MM.1S (cell line): ENCODE measurements at regions not wholly inside any gene's neighbourhood (a gene's known extent, or its start where the extent isn't known, plus 50 kb on each side); places are given as distances from the start of the nearest gene placed in this dataset.

Source experiments
- EZH2 ChIP-seq: fragments of 300-600 bp; sonication (generic); optimal IDR thresholded peaks from 2 replicates; pipeline ENCODE3; 2017; ENCODE audit warnings: low read depth, mild to moderate bottlenecking, antibody characterized with exemption, low read length, mixed read lengths
- EZH2phosphoT487 ChIP-seq: fragments of 300-600 bp; sonication (generic); IDR thresholded peaks from 2 replicates; pipeline ENCODE4 v1.6.1; 2018; ENCODE audit warnings: antibody characterized with exemption, low read length
- TF ChIP-seq, protein P1 (sequence below): fragments of 300-600 bp; sonication (generic); IDR thresholded peaks from 2 replicates; pipeline ENCODE4 v1.5.1; 2016; ENCODE audit warnings: antibody characterized with exemption, low read length, mixed read lengths

DNA sequence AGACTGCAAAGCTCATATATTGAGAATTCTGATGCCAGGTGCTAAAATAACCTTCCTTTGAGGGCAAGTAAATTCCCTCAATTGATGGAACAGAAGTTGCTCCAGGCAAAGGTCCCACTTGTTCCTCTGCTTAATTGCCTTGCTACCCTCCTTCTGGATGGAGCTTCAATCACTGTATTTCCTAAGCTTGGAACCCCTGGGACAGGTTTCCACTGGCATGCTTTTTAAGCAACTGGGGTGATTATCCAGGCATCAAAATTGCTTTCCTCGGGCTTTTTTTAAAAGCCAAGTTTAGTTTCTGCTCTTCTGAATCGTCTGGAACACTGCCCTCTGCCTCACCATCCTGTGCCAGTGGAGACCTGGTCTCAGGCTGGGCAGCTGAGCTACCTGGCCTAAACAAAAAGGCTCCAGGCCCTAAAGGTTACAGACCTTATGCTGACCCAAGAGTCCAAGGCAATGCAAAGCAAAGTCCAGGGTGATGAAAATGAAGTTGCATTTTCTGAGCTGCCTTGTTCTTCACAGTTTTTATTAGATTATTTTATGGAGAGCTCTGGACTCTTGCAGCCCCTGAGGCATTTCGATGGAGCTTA, 167.9 kb upstream of the CD180 start:
- TF ChIP-seq, protein P1, sequence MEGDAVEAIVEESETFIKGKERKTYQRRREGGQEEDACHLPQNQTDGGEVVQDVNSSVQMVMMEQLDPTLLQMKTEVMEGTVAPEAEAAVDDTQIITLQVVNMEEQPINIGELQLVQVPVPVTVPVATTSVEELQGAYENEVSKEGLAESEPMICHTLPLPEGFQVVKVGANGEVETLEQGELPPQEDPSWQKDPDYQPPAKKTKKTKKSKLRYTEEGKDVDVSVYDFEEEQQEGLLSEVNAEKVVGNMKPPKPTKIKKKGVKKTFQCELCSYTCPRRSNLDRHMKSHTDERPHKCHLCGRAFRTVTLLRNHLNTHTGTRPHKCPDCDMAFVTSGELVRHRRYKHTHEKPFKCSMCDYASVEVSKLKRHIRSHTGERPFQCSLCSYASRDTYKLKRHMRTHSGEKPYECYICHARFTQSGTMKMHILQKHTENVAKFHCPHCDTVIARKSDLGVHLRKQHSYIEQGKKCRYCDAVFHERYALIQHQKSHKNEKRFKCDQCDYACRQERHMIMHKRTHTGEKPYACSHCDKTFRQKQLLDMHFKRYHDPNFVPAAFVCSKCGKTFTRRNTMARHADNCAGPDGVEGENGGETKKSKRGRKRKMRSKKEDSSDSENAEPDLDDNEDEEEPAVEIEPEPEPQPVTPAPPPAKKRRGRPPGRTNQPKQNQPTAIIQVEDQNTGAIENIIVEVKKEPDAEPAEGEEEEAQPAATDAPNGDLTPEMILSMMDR: no peak
- TF ChIP-seq EZH2 (no peak), EZH2phosphoT487 (no peak)
